ENCODE measurements at regions not wholly inside any gene's neighbourhood (a gene's known extent, or its start where the extent isn't known, plus 50 kb on each side); places are given as distances from the start of the nearest gene placed in this dataset.

DNA sequence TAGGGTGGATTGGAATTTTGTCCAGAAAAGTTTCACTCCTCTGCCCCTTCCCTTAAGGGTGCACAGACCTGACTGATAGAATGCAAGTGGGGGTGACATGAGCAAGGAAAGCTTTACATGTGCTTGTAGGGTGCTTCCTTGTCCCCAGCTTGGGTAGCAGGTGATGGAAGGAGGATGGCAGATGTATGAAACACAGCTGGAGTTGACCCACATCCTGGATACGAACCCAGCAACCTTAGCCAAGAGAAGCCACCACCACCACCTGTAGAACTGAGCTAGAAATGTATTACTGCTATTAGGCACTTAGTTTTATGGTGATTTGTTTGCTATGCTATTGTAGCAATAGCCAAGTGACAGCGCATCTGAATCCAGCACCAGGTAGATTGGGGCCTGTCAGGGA, 227.4 kb downstream of the HS3ST1 start:
- TF ChIP-seq, protein P1, sequence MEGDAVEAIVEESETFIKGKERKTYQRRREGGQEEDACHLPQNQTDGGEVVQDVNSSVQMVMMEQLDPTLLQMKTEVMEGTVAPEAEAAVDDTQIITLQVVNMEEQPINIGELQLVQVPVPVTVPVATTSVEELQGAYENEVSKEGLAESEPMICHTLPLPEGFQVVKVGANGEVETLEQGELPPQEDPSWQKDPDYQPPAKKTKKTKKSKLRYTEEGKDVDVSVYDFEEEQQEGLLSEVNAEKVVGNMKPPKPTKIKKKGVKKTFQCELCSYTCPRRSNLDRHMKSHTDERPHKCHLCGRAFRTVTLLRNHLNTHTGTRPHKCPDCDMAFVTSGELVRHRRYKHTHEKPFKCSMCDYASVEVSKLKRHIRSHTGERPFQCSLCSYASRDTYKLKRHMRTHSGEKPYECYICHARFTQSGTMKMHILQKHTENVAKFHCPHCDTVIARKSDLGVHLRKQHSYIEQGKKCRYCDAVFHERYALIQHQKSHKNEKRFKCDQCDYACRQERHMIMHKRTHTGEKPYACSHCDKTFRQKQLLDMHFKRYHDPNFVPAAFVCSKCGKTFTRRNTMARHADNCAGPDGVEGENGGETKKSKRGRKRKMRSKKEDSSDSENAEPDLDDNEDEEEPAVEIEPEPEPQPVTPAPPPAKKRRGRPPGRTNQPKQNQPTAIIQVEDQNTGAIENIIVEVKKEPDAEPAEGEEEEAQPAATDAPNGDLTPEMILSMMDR (IDR thresholded peaks at IDR 0.05), result no peak
- TF ChIP-seq POLR2A (IDR thresholded peaks at IDR 0.05), result no peak

Measured in adrenal gland (tissue), 5 donors.